GM19468 (cell line): ENCODE measurements at regions not wholly inside any gene's neighbourhood (a gene's known extent, or its start where the extent isn't known, plus 50 kb on each side); places are given as distances from the start of the nearest gene placed in this dataset.
"Not testable (repeated sequence)": the region's sequence is repeated elsewhere in the genome, so short reads cannot be mapped to it uniquely, and the experiment has no call there.

Experiments
- ATAC-seq: cut with Tn5 transposase; IDR thresholded peaks from one replicate; pipeline ENCODE4 v1.9.1; 2021; ENCODE audit warnings: mild to moderate bottlenecking, moderate library complexity, moderate number of reproducible peaks; ENCODE audit not compliant: unreplicated experiment; ENCODE audit errors: extremely low read depth

- ATAC-seq: no peak
Measured at GRCh38 chr3:110973263-110973895, 98.2 kb upstream of the NECTIN3 start.

- no peak for ATAC-seq
Measured at GRCh38 chr3:110974902-110975301, 96.7 kb upstream of the NECTIN3 start.

GRCh38 chr3:110984456-110985250 is 87.0 kb upstream of the NECTIN3 start:
- no peak for ATAC-seq

- ATAC-seq: no peak
Measured at GRCh38 chr3:110989446-110989845, 82.2 kb upstream of the NECTIN3 start.

GRCh38 chr3:110995461-110996231 is 76.0 kb upstream of the NECTIN3 start:
- ATAC-seq: no peak

GRCh38 chr3:110998766-110999165 is 72.8 kb upstream of the NECTIN3 start:
- ATAC-seq: not testable (repeated sequence)

- ATAC-seq: not testable (repeated sequence)
Measured at GRCh38 chr3:111006485-111006884, 65.1 kb upstream of the NECTIN3 start.

- no peak for ATAC-seq
Measured at GRCh38 chr3:111012388-111013248, 59.0 kb upstream of the NECTIN3 start.
